ENCODE measurements at regions not wholly inside any gene's neighbourhood (a gene's known extent, or its start where the extent isn't known, plus 50 kb on each side); places are given as distances from the start of the nearest gene placed in this dataset.

- TF ChIP-seq CTCF (IDR thresholded peaks at IDR 0.05; ENCODE audit: insufficient read depth, low read length, missing control alignments) = no peak
- H3K4me3 ChIP-seq (ENCODE audit: low read depth, low read length) = no peak overlapping the region
- ChIA-PET CTCF (no interaction called here), POLR2A (no interaction called here)
- DNase-seq (ENCODE audit: low read depth, low spot score) = no peak
Observed at GRCh38 chr2:7816944-7817343, 864.9 kb upstream of the ID2 start.

GRCh38 chr2:7819316-7819715 is 862.5 kb upstream of the ID2 start:
- DNase-seq (ENCODE audit: low read depth, low spot score) = no peak
- TF ChIP-seq CTCF (IDR thresholded peaks at IDR 0.05; ENCODE audit: insufficient read depth, low read length, missing control alignments) = no peak
- no peak overlapping the region for H3K4me3 ChIP-seq (ENCODE audit: low read depth, low read length)
- ChIA-PET CTCF (interaction anchor here (0.8 to 1.5 kb wide), 2 partner anchors 34 to 392 kb away, joined by 3 read pairs; no protein-coding TSS in a partner anchor), POLR2A (no interaction called here)

DNA sequence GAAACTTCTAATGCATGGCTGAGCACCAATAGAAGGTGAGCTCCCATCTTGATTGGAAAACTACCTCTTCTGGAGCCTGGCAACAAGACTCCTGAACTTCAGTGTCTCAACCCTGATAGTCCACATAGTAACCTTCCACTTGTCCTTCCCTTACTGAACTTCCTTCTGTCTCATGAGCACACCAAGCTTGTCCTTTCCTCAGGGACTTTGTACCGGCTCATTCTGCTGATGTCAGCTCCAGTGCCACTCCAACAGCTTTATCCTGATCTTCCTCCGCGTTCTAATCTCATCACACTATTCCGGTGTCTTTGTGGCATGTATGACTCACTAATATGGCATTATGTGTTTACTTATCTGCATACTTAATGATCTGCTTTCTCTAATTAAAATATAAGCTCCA is 862.0 kb upstream of the ID2 start:
- ChIA-PET POLR2A (no interaction called here), CTCF (interaction anchor here (0.8 kb wide), 1 partner anchor 34 kb away, joined by 3 read pairs; no protein-coding TSS in a partner anchor)
- no peak for TF ChIP-seq CTCF (IDR thresholded peaks at IDR 0.05; ENCODE audit: insufficient read depth, low read length, missing control alignments)
- DNase-seq (ENCODE audit: low read depth, low spot score) = no peak
- no peak overlapping the region for H3K4me3 ChIP-seq (ENCODE audit: low read depth, low read length)

GRCh38 chr2:7824211-7824610 is 857.6 kb upstream of the ID2 start:
- no peak for DNase-seq (ENCODE audit: low read depth, low spot score)
- no peak overlapping the region for H3K4me3 ChIP-seq (ENCODE audit: low read depth, low read length)
- ChIA-PET POLR2A (no interaction called here), CTCF (no interaction called here)
- no peak for TF ChIP-seq CTCF (IDR thresholded peaks at IDR 0.05; ENCODE audit: insufficient read depth, low read length, missing control alignments)

GRCh38 chr2:7825591-7826312 is 856.1 kb upstream of the ID2 start:
- no peak for DNase-seq (ENCODE audit: low read depth, low spot score)
- TF ChIP-seq CTCF (IDR thresholded peaks at IDR 0.05; ENCODE audit: insufficient read depth, low read length, missing control alignments) = no peak
- CTCF ChIA-PET = interaction anchor here (0.8 kb wide), 1 partner anchor 18 kb away, joined by 3 read pairs; no protein-coding TSS in a partner anchor
- H3K4me3 ChIP-seq (ENCODE audit: low read depth, low read length) = no peak overlapping the region
- POLR2A ChIA-PET = no interaction called here

- TF ChIP-seq CTCF (IDR thresholded peaks at IDR 0.05; ENCODE audit: insufficient read depth, low read length, missing control alignments) = no peak
- no peak overlapping the region for H3K4me3 ChIP-seq (ENCODE audit: low read depth, low read length)
- CTCF ChIA-PET = interaction anchor here (0.8 kb wide), 1 partner anchor 17 kb away, joined by 3 read pairs; no protein-coding TSS in a partner anchor
- DNase-seq (ENCODE audit: low read depth, low spot score) = no peak
- POLR2A ChIA-PET = no interaction called here
Observed at GRCh38 chr2:7826656-7827055, 855.2 kb upstream of the ID2 start.
